ENCODE measurements at regions not wholly inside any gene's neighbourhood (a gene's known extent, or its start where the extent isn't known, plus 50 kb on each side); places are given as distances from the start of the nearest gene placed in this dataset.
"Not testable (repeated sequence)": the region's sequence is repeated elsewhere in the genome, so short reads cannot be mapped to it uniquely, and the experiment has no call there.

- no peak for DNase-seq (ENCODE audit: low read depth, low spot score)
Observed at GRCh38 chr16:86073763-86074493, 175.0 kb downstream of the IRF8 start.

- DNase-seq (ENCODE audit: low read depth, low spot score) = no peak
Observed at GRCh38 chr16:86074651-86075487, 175.9 kb downstream of the IRF8 start.

- DNase-seq (ENCODE audit: low read depth, low spot score) = no peak
Observed at GRCh38 chr16:86075488-86075785, 176.5 kb downstream of the IRF8 start.

GRCh38 chr16:86075839-86076440 is 177.0 kb downstream of the IRF8 start:
- no peak for DNase-seq (ENCODE audit: low read depth, low spot score)

GRCh38 chr16:86076606-86077005 is 177.6 kb downstream of the IRF8 start:
- no peak for DNase-seq (ENCODE audit: low read depth, low spot score)

- DNase-seq (ENCODE audit: low read depth, low spot score) = no peak
Observed at GRCh38 chr16:86077243-86077940, 178.4 kb downstream of the IRF8 start.

GRCh38 chr16:86078121-86078600 is 179.2 kb downstream of the IRF8 start:
- no peak for DNase-seq (ENCODE audit: low read depth, low spot score)

- DNase-seq (ENCODE audit: low read depth, low spot score) = not testable (repeated sequence)
Observed at GRCh38 chr16:86078711-86079110, 179.7 kb downstream of the IRF8 start.

- DNase-seq (ENCODE audit: low read depth, low spot score) = no peak
Observed at GRCh38 chr16:86079255-86079885, 180.4 kb downstream of the IRF8 start.

GRCh38 chr16:86080131-86080875 is 181.3 kb downstream of the IRF8 start:
- DNase-seq (ENCODE audit: low read depth, low spot score) = no peak

GRCh38 chr16:86080982-86081381 is 182.0 kb downstream of the IRF8 start:
- no peak for DNase-seq (ENCODE audit: low read depth, low spot score)

- DNase-seq (ENCODE audit: low read depth, low spot score) = no peak
Observed at GRCh38 chr16:86082418-86083030, 183.6 kb downstream of the IRF8 start.

- DNase-seq (ENCODE audit: low read depth, low spot score) = no peak
Observed at GRCh38 chr16:86083382-86084002, 184.5 kb downstream of the IRF8 start.

- no peak for DNase-seq (ENCODE audit: low read depth, low spot score)
Observed at GRCh38 chr16:86085161-86085611, 186.2 kb downstream of the IRF8 start.

- no peak for DNase-seq (ENCODE audit: low read depth, low spot score)
Observed at GRCh38 chr16:86085795-86086194, 186.8 kb downstream of the IRF8 start.

GRCh38 chr16:86086471-86086870 is 187.5 kb downstream of the IRF8 start:
- DNase-seq (ENCODE audit: low read depth, low spot score) = no peak

GRCh38 chr16:86087011-86087895 is 188.3 kb downstream of the IRF8 start:
- no peak for DNase-seq (ENCODE audit: low read depth, low spot score)

GRCh38 chr16:86087896-86088230 is 188.9 kb downstream of the IRF8 start:
- no peak for DNase-seq (ENCODE audit: low read depth, low spot score)

- DNase-seq (ENCODE audit: low read depth, low spot score) = no peak
Observed at GRCh38 chr16:86088287-86088686, 189.3 kb downstream of the IRF8 start.

Measured in iPS DF 19.7 (cell line).